Activated naive CD4-positive, alpha-beta T cell treated with anti-CD3 and anti-CD28 coated beads, Interleukin-2, amount 50 U/mL, for 72 hours (primary cell): ENCODE measurements at regions not wholly inside any gene's neighbourhood (a gene's known extent, or its start where the extent isn't known, plus 50 kb on each side); places are given as distances from the start of the nearest gene placed in this dataset.

Source experiments
- ATAC-seq, 2 donors: fragments of 150-1000 bp; cut with Tn5 transposase; 2 replicates each; pipeline ENCODE4 v1.10.0; 2021; ENCODE audit warnings: mild to moderate bottlenecking in 2 of 2, moderate library complexity in 2 of 2
- DNase-seq, 2 donors: peaks; one replicate each; pipeline ENCODE4 v3.0.0; 2021 to 2022; ENCODE audit warnings: low spot score in 2 of 2
- H3K27ac Mint-ChIP-seq, 2 donors: one replicate each; pipeline ENCODE4 v1.8.0; 2022; ENCODE audit warnings: mild to moderate bottlenecking in 2 of 2, mixed read lengths in 2 of 2
- H3K36me3 Mint-ChIP-seq, 2 donors: one replicate each; pipeline ENCODE4 v1.8.0; 2022; ENCODE audit warnings: mixed read lengths in 2 of 2
- H3K9me3 Mint-ChIP-seq, 2 donors: one replicate each; pipeline ENCODE4 v1.8.0; 2022; ENCODE audit warnings: mixed read lengths in 2 of 2

- no peak for ATAC-seq
- Mint-ChIP-seq H3K36me3 (no peaks in the 10 kb centered on the region), H3K27ac (no peak overlapping the region), H3K9me3 (no peaks in the 10 kb centered on the region)
- DNase-seq: no peak
Observed at GRCh38 chr9:95607507-95607906, 90.7 kb upstream of the PTCH1 start.

DNA sequence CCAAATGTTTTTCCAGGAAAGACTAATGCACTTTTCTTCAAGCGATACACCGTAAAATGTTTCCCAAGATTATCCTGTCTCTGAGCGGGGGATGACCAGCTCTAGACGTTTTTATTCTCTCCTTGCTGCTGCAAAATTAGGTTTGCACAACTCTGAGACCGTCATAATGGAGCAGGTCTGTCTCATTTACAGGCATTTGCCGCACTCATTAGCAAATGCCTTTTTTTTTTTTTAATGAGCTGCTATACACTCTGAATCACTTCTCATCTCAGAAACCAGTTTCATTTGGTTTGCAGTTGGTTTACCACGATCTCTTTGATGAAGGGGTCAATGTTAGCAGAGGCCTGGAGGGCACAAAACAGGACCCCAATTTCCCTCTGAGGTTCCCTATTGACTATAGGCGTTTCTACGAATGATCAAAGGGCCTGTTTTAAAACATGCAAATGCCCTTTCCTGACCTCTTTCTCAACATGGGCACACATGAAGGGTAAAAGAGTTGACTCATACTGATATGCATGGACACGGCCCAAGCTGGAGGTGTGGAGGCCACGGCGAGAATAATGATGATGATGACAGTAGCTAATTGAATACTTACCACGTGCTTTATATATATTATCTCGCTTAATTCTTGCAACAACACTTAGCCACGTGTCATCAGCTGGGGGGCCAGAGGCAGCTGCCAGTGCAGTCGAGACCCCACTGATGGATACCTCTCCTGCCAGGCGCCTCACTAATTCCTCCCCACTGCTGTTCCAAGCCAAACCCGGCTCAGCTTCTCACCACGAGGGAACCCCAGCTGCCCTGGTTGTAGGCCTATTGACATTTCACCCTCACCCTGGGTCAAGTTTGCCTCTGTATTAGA is 89.9 kb upstream of the PTCH1 start:
- ATAC-seq (no peak), DNase-seq (no peak)
- Mint-ChIP-seq H3K27ac (no peak overlapping the region), H3K9me3 (no peaks in the 10 kb centered on the region), H3K36me3 (no peaks in the 10 kb centered on the region)

GRCh38 chr9:95605816-95606488 is 89.2 kb upstream of the PTCH1 start:
- no peaks in the 10 kb centered on the region for H3K9me3 Mint-ChIP-seq
- DNase-seq: no peak
- H3K27ac Mint-ChIP-seq: no peak overlapping the region
- no peak for ATAC-seq
- no peaks in the 10 kb centered on the region for H3K36me3 Mint-ChIP-seq

GRCh38 chr9:95605101-95605500 is 88.3 kb upstream of the PTCH1 start:
- ATAC-seq (no peak), DNase-seq (no peak)
- H3K9me3 Mint-ChIP-seq: no peaks in the 10 kb centered on the region
- H3K36me3 Mint-ChIP-seq: no peaks in the 10 kb centered on the region
- H3K27ac Mint-ChIP-seq: no peak overlapping the region

- DNase-seq (no peak), ATAC-seq (no peak)
- Mint-ChIP-seq H3K36me3 (no peaks in the 10 kb centered on the region), H3K27ac (no peak overlapping the region), H3K9me3 (no peaks in the 10 kb centered on the region)
Observed at GRCh38 chr9:95598236-95598635, 81.5 kb upstream of the PTCH1 start.

DNA sequence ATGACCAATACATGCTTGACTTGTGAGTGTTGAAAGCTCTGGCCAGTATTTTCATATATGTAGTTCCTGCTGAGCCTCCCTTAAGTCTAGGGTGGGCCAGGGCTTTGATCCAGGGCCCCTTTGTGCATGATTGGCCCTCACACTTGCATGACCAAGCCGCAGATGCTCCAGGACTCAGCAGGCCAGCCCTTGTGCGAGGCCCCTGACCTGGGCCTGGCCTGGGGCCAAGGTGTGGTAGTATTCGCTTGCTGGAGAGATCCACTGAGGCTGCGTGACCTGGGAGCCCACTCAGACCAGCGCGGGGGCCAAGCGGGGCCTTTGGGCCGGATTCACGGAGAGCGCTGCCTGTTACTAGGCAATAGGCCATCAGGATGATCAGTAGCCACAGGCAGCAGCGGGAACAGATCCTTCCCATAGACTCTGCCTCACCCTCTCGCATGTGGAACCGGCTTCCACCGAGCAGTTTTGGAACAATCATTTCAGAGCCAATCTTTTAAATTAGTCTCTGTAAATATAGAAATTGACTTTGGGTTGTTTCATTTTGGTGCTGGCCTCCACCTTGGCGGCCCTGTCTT is 79.0 kb upstream of the PTCH1 start:
- H3K36me3 Mint-ChIP-seq: no peaks in the 10 kb centered on the region
- ATAC-seq (no peak), DNase-seq (no peak)
- no peaks in the 10 kb centered on the region for H3K9me3 Mint-ChIP-seq
- H3K27ac Mint-ChIP-seq: no peak overlapping the region

DNA sequence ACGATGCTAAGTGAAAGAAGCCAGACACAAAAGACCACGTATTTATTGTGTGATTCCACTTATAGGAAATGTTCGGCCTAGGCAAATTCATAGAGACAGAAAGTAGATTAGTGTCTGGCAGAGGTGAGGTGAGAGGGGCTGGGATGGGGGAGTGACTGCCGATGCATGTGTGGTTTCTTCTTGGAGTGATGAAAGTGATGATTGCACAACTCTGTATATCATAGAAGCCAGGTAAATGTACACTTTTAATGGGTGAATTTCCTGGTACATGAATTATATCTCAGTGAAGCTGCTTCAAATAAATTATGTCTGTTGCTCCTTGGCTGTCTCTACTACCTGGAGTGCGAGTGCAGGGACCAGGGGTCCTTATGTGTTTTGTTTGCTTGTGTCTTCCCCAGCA is 76.2 kb upstream of the PTCH1 start:
- no peak for DNase-seq
- Mint-ChIP-seq H3K36me3 (no peaks in the 10 kb centered on the region), H3K27ac (no peak overlapping the region), H3K9me3 (no peaks in the 10 kb centered on the region)
- no peak for ATAC-seq

DNA sequence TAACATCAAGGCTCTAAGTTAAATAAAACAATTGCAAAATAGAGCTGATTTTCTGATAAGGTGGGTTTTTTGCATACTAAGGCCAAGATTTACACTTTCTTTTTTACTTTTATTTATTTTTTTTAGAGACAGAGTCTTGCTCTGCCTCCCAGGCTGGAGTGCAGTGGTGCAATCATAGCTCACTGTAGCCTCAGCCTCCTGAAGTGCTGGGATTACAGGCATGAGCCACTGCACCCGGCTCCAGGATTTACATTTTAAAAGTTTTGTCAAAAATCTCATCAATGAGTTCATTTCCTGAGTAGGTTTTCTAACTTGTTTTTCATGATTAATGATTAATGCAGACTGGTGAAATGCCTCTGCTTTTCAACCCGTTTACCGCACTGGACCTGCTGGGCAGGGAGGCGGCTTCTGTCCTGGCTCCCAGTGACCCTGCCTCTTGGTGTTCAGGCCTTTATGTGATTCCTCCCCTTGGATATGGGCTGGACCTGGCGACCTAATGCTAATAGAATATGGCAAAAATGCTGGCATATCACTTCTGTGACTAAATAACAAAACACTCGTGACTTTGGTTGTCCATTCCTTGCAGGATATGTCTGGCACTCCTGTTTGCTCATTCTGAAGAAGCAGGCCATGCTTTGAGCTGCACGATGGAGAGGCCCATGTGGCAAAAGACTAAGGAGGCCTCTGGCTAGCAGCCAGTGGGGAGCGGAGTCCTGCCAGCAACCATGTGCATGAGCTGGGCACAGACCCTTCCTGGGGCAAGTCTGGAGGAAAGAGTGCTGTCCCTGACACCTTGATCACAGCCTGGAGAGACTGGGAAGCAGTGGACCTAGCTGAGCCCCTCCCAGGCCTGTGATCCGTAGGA is 72.2 kb upstream of the PTCH1 start:
- no peak for ATAC-seq
- Mint-ChIP-seq H3K27ac (no peak overlapping the region), H3K36me3 (no peaks in the 10 kb centered on the region), H3K9me3 (no peaks in the 10 kb centered on the region)
- no peak for DNase-seq

DNA sequence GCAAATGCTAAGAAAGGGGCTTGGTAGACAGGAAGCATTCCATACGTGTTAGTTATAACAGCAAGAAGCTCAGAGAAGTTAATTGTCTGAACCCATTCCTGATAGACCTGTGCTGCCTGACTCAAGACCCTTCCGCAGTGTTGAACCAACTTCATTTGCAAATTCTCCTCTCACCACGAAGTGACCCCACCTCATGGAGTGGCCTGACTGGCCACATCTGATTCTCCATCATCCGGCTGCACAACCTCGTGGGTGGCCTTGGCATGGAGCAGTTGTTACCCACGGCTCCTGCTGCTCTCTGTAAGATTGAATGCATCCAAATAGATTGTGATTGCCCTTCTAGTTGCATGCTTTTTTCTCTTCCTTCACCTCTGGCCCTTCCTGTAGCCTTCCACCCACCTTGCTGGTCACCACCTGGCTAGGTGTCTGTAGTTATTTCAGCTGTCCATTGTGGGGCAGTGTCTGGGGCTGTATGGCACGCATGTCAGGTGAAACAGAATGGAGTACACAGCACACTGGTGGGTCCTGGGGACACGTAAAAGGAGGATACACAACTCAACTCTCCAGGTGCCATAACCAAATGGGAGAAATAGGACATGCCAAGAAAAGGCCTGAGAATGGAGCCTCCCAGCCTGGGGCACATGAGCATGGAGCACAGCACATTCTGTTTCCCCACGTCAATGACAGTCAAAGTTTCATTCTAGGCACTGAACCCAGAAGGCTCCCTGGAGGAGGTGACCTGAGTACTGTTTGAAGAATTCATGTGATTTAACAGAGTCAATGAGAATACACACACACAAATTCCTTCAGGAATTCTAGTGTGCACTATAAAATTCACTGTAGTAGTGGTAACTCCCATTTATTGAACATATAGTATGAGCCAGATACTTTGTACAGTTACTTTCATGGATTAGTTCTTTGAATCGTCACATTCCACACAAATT is 70.5 kb upstream of the PTCH1 start:
- DNase-seq (no peak), ATAC-seq (no peak)
- Mint-ChIP-seq H3K9me3 (no peaks in the 10 kb centered on the region), H3K36me3 (no peaks in the 10 kb centered on the region), H3K27ac (no peak overlapping the region)

DNA sequence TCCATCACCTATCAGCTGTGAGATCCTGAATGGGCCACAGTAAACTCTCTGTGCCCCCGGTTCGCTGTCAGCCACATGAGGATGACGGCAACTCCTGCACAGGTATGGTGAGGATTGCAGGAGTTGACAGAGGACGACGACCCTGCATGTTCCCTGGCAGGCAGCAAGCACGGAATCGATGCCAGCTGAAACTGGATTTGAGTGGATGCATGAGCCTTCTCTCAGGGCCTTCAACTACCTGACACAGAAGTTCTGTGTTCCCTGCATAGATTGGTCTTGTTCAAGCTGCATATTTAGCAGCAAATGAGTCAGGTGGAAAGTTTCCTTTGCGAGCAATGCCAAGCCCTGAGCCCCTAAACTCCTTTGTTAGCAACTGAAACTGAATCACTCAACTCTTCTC is 69.6 kb upstream of the PTCH1 start:
- DNase-seq (no peak), ATAC-seq (no peak)
- H3K27ac Mint-ChIP-seq: no peak overlapping the region
- no peaks in the 10 kb centered on the region for H3K9me3 Mint-ChIP-seq
- no peaks in the 10 kb centered on the region for H3K36me3 Mint-ChIP-seq

- no peaks in the 10 kb centered on the region for H3K9me3 Mint-ChIP-seq
- H3K36me3 Mint-ChIP-seq: no peaks in the 10 kb centered on the region
- H3K27ac Mint-ChIP-seq: no peak overlapping the region
- no peak for DNase-seq
- no peak for ATAC-seq
Observed at GRCh38 chr9:95585824-95586223, 69.1 kb upstream of the PTCH1 start.

DNA sequence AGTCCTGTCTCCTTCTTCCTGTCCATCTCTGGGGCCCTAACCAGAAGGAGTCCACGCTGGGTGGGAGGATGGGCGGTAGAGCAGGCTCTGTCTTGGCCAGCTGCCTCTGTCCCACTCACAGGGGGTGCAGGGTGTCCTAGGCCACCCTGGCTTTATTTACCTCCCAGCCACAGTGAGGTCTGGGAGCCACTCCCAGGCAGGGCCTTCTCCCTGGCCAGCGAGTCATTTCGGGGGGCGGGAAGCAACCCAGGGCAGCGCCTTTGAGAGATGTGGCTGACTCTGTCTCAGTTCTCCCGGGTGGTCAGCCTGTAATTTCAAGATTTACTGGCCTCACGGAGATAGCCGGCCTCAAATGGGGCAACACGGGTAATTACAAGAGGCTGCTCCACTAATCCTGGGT is 67.4 kb upstream of the PTCH1 start:
- Mint-ChIP-seq H3K27ac (no peak overlapping the region), H3K9me3 (no peaks in the 10 kb centered on the region), H3K36me3 (no peaks in the 10 kb centered on the region)
- DNase-seq: no peak
- no peak for ATAC-seq

- Mint-ChIP-seq H3K27ac (no peak overlapping the region), H3K36me3 (no peaks in the 10 kb centered on the region), H3K9me3 (no peaks in the 10 kb centered on the region)
- ATAC-seq (no peak), DNase-seq (no peak)
Observed at GRCh38 chr9:95581900-95582299, 65.1 kb upstream of the PTCH1 start.

DNA sequence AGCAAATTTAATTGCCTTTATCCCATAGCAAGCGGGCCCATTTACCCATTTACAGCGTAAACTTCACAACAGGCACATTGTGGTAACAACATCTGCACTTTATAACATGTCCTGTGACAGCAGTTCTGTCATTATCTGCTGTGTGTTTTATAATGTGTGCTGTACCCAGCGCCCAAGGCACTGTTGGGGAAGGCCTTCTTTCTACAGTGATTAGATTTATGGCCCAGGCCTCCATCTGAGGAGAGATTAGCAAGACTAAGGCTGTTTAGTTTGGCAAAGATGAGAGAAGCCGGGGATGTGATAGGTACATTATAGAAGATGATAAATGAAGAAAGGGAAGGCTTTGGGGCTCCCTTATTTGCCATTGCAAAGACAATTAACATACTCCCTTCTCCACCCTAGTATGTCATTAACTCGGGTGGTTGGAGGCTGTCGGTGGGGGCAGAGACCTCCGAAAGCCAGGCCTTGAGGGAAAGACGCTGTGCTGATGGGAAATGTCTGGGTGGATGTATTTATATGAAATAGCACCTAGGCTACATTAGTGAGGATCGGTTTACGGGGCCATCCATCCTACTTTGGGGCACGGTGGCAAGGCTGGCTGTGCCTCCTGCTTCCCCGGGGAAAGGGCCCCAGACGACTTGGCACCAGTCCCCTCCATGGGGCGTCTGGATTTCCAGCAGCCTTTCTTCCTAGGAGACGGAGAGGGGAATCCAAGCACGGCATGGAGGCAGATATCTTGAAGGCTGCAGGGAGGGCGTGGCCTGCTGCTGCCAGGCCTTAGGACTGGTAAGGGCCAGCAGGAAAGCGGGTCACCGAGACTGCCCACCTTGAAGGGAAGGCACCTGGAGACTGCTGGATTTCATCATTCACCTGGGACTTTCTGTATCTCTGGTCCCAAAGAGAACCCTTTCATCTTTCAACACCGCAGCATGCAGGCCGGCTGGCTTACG is 64.3 kb upstream of the PTCH1 start:
- no peak for ATAC-seq
- H3K9me3 Mint-ChIP-seq: no peaks in the 10 kb centered on the region
- DNase-seq: no peak
- H3K27ac Mint-ChIP-seq: no peak overlapping the region
- no peaks in the 10 kb centered on the region for H3K36me3 Mint-ChIP-seq

DNA sequence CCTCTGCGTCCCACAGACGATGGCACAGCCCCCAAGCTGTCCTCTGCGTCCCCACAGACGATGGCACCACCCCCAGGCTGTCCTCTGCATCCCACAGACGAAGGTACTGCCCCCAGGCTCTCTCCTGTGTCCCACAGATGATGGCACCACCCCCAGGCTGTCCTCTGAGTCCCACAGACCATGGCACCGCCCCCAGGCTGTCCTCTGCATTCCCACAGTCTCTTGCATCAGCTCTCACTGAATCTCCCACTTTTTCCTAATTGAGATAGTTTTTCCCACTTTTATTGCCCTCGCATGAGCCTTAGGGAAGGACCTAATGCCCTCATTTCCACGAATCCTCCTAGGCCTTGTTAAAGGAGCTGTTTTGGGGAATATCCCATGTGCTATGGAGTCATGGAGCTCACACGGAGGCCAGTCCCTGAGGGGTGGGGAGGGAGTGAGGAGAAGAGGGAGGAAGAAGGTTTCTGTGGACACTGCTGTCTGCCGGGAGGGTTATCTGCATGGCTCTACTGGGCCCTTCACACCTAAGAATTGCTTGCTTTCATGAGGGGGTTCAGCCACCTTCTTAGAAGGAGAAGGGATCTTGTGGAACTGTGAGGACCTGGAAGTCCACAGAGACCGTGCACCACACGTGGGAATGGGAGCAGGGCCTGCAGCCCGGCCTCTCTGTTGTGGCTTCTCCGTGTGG is 58.2 kb upstream of the PTCH1 start:
- DNase-seq (no peak), ATAC-seq (no peak)
- peaks cover 0 to 6% of the 10 kb centered on the region in 2 donors for H3K36me3 Mint-ChIP-seq
- no peaks in the 10 kb centered on the region for H3K9me3 Mint-ChIP-seq
- H3K27ac Mint-ChIP-seq: no peak overlapping the region
